ENCODE measurements at regions not wholly inside any gene's neighbourhood (a gene's known extent, or its start where the extent isn't known, plus 50 kb on each side); places are given as distances from the start of the nearest gene placed in this dataset.

DNA sequence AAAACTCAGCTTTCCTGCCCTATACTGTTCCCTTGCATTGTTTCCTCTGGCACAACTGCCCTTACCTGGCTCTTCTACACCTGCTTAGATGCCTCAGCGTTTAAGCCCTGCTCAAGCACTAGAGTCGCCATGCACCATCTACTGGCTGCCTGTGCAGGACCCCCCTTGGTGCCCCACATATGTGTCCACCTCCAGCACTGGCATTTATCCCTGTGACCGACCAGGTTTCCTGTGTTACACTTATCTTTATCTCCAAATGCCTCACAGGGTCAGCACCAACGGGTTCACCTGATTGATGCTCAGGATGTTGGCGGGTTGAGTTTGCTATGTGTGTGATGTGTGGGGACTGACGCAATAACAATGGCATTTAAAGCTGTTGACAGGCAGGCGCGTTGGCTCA, 177.5 kb downstream of the TMEM18 start:
- Histone ChIP-seq H2AFZ (ENCODE audit: low read depth, low read length) (no peak overlapping the region), H3K9ac (replicated peaks; ENCODE audit: extremely low read depth, insufficient read depth, low read length) (no peak overlapping the region), H3K9me3 (replicated peaks; ENCODE audit: control insufficient read depth, insufficient read depth, low read length) (peaks cover 5% of the 10 kb centered on the region), H3K79me2 (ENCODE audit: control insufficient read depth, insufficient read depth, low read length) (no peaks in the 10 kb centered on the region), H3K27ac (ENCODE audit: insufficient read depth, low read depth, low read length) (no peak overlapping the region), H3K27me3 (ENCODE audit: control insufficient read depth in 2 of 2, insufficient read depth in 2 of 2, low read length in 2 of 2) (no peaks in the 10 kb centered on the region), H3K4me1 (ENCODE audit: control insufficient read depth, extremely low read depth, insufficient read depth, low read length) (no peaks in the 10 kb centered on the region), H3K9me1 (replicated peaks; ENCODE audit: control insufficient read depth, extremely low read depth, insufficient read depth, low read length) (no peaks in the 10 kb centered on the region), H3K4me2 (ENCODE audit: insufficient read depth, low read length) (no peak overlapping the region), H3K4me3 (replicated peaks in 1 of 3; ENCODE audit: insufficient read depth in 1 of 3, low read depth in 1 of 3, low read length in 3 of 3) (no peak overlapping the region), H3K36me3 (ENCODE audit: control insufficient read depth in 2 of 2, extremely low read depth in 1 of 2, insufficient read depth in 2 of 2, low read length in 2 of 2) (no peaks in the 10 kb centered on the region), H4K20me1 (replicated peaks; ENCODE audit: control insufficient read depth, extremely low read depth, insufficient read depth, low read length) (no peaks in the 10 kb centered on the region)
- no peak for FAIRE-seq
- POLR2A ChIA-PET, result no interaction called here
- dilution Hi-C loops (cut with MboI; ENCODE audit: extremely low pct_ligation_motif_present, low sequenced_read_pairs) (no loop called here), intact Hi-C loops (cut with micrococcal nuclease) (no loop called here)
- CTCF ChIA-PET, result no interaction called here
- no TSS peak for BruUV-seq (replicated peaks)
- TF ChIP-seq FOS (IDR thresholded peaks at IDR 0.05; ENCODE audit: borderline replicate concordance, insufficient read depth, low read length) (no peak), GATA2 (IDR thresholded peaks at IDR 0.05; ENCODE audit: insufficient read depth, insufficient read length, low read depth, low read length) (no peak), POLR2A (IDR thresholded peaks at IDR 0.05; ENCODE audit: low read depth, low read length) (no peak), EZH2 (IDR thresholded peaks at IDR 0.05; ENCODE audit: borderline replicate concordance, low read depth, low read length, severe bottlenecking) (no peak), MYC (IDR thresholded peaks at IDR 0.05; ENCODE audit: low read depth, low read length) (no peak), JUN (IDR thresholded peaks at IDR 0.05; ENCODE audit: borderline replicate concordance, insufficient read depth, insufficient read length, low read depth) (no peak), POLR2AphosphoS5 (IDR thresholded peaks at IDR 0.05; ENCODE audit: insufficient read depth, low read depth, low read length) (no peak)
- TF ChIP-seq, protein P1, sequence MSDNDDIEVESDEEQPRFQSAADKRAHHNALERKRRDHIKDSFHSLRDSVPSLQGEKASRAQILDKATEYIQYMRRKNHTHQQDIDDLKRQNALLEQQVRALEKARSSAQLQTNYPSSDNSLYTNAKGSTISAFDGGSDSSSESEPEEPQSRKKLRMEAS (IDR thresholded peaks at IDR 0.05; ENCODE audit: insufficient read depth, insufficient read length), result no peak
- TF ChIP-seq, protein P2, sequence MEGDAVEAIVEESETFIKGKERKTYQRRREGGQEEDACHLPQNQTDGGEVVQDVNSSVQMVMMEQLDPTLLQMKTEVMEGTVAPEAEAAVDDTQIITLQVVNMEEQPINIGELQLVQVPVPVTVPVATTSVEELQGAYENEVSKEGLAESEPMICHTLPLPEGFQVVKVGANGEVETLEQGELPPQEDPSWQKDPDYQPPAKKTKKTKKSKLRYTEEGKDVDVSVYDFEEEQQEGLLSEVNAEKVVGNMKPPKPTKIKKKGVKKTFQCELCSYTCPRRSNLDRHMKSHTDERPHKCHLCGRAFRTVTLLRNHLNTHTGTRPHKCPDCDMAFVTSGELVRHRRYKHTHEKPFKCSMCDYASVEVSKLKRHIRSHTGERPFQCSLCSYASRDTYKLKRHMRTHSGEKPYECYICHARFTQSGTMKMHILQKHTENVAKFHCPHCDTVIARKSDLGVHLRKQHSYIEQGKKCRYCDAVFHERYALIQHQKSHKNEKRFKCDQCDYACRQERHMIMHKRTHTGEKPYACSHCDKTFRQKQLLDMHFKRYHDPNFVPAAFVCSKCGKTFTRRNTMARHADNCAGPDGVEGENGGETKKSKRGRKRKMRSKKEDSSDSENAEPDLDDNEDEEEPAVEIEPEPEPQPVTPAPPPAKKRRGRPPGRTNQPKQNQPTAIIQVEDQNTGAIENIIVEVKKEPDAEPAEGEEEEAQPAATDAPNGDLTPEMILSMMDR (IDR thresholded peaks at IDR 0.05; ENCODE audit: extremely low read depth in 1 of 2, insufficient read depth in 1 of 2, low read depth in 1 of 2, low read length in 2 of 2), result no peak
- no peak for DNase-seq (ENCODE audit: low read depth, low spot score)

Measured in endothelial cell of umbilical vein (primary cell).